Spleen (tissue), 7 donors: ENCODE measurements at regions not wholly inside any gene's neighbourhood (a gene's known extent, or its start where the extent isn't known, plus 50 kb on each side); places are given as distances from the start of the nearest gene placed in this dataset.

Experiments
- POLR2A ChIP-seq, 3 donors: fragments of 450-650 bp; IDR thresholded peaks; one replicate each; pipeline ENCODE4 v1.5.1; 2017; ENCODE audit warnings: antibody characterized with exemption in 3 of 3, mild to moderate bottlenecking in 1 of 3
- TF ChIP-seq, protein P1 (sequence below), 11 experiments: fragments of 200-600 bp in 7 of 11; fragments of 450-650 bp in 4 of 11; sonication (generic) in 4 of 11; IDR thresholded peaks in 8 of 11; conservative IDR thresholded peaks in 3 of 11; 1 replicate in 7 of 11; 2 replicates in 4 of 11; pipeline versions ENCODE4 v1.4.0 to v1.8.0; 2016 to 2021; ENCODE audit warnings: antibody characterized with exemption in 11 of 11, inconsistent platforms in 4 of 11, mild to moderate bottlenecking in 1 of 11
- donor health status: DM: no; HTN: no; CAD: no; lungs with moderate emphysema.
- donor health status: DM: no; HTN: no; CAD: no.
- donor health status: DM: no; HTN: no; CAD: no.

GRCh38 chr11:19579957-19580356 is 132.7 kb upstream of the NAV2 start:
- TF ChIP-seq, protein P1, sequence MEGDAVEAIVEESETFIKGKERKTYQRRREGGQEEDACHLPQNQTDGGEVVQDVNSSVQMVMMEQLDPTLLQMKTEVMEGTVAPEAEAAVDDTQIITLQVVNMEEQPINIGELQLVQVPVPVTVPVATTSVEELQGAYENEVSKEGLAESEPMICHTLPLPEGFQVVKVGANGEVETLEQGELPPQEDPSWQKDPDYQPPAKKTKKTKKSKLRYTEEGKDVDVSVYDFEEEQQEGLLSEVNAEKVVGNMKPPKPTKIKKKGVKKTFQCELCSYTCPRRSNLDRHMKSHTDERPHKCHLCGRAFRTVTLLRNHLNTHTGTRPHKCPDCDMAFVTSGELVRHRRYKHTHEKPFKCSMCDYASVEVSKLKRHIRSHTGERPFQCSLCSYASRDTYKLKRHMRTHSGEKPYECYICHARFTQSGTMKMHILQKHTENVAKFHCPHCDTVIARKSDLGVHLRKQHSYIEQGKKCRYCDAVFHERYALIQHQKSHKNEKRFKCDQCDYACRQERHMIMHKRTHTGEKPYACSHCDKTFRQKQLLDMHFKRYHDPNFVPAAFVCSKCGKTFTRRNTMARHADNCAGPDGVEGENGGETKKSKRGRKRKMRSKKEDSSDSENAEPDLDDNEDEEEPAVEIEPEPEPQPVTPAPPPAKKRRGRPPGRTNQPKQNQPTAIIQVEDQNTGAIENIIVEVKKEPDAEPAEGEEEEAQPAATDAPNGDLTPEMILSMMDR (IDR thresholded peaks at IDR 0.05 in 8 of 11, conservative IDR thresholded peaks at IDR 0.05 in 3 of 11), result no peak
- no peak for TF ChIP-seq POLR2A (IDR thresholded peaks at IDR 0.05)
